Erythroblast (primary cell): ENCODE measurements at regions not wholly inside any gene's neighbourhood (a gene's known extent, or its start where the extent isn't known, plus 50 kb on each side); places are given as distances from the start of the nearest gene placed in this dataset.

Experiments
- GATA1 ChIP-seq: IDR thresholded peaks from 2 replicates; pipeline ENCODE4 v1.6.1; 2011; ENCODE audit warnings: low read depth, mild to moderate bottlenecking, control low read depth, low read length, moderate library complexity
- POLR2A ChIP-seq: IDR thresholded peaks from 2 replicates; pipeline ENCODE4 v1.6.1; 2011; ENCODE audit warnings: mild to moderate bottlenecking, low read length

DNA sequence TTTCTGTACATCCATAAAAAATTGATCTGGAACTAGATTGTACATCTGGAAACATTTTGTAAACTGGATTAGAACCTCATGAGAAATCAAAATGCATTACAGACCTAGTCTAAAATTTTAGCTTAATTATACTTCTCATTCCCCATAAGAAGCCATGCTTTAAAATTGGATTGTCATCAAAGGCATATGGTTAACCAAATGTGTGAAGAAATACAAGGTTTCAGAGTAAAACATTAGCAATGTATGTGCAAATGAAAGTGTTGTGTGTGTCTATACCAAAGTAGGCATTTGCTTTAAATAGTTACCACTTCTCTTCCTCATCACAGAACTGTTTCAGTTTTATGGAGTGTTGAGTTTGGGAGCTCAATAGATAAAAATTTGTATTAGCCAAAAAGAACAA, 968.7 kb downstream of the EPHA3 start:
- TF ChIP-seq POLR2A: no peak
- no peak for TF ChIP-seq GATA1
